H9 (cell line): ENCODE measurements at regions not wholly inside any gene's neighbourhood (a gene's known extent, or its start where the extent isn't known, plus 50 kb on each side); places are given as distances from the start of the nearest gene placed in this dataset.

Experiments
- DNase-seq: peaks from one replicate; pipeline ENCODE4 v3.0.0-alpha.2; 2017
- H2AFZ ChIP-seq: one replicate; pipeline ENCODE4 v1.6.1; 2013; ENCODE audit warnings: mild to moderate bottlenecking, low read length, control low read depth, moderate library complexity
- H2AK5ac ChIP-seq: 2 replicates; pipeline ENCODE4 v1.6.1; 2013; ENCODE audit warnings: low read length, control low read depth, mixed read lengths; ENCODE audit not compliant: insufficient read length
- H2BK120ac ChIP-seq: one replicate; pipeline ENCODE4 v1.6.1; 2013; ENCODE audit warnings: low read depth, mild to moderate bottlenecking, low read length, control low read depth, inconsistent platforms; ENCODE audit not compliant: poor library complexity, severe bottlenecking
- H2BK12ac ChIP-seq: 2 replicates; pipeline ENCODE4 v1.6.1; 2013; ENCODE audit warnings: low read length, control low read depth, mixed read lengths, low read depth; ENCODE audit not compliant: insufficient read length
- H2BK15ac ChIP-seq: 2 replicates; pipeline ENCODE4 v1.6.1; 2013; ENCODE audit warnings: low read depth, low read length, control low read depth
- H2BK20ac ChIP-seq: one replicate; pipeline ENCODE4 v1.6.1; 2013; ENCODE audit warnings: low read depth, mild to moderate bottlenecking, low read length, control low read depth, inconsistent platforms; ENCODE audit not compliant: poor library complexity, severe bottlenecking
- H2BK5ac ChIP-seq: 2 replicates; pipeline ENCODE4 v1.6.1; 2013; ENCODE audit warnings: low read length, control low read depth, mixed read lengths; ENCODE audit not compliant: insufficient read length
- H3K14ac ChIP-seq: 2 replicates; pipeline ENCODE4 v1.6.1; 2013; ENCODE audit warnings: low read length, control low read depth; ENCODE audit not compliant: insufficient read depth
- H3K18ac ChIP-seq: 2 replicates; pipeline ENCODE4 v1.6.1; 2013; ENCODE audit warnings: low read depth, mild to moderate bottlenecking, mixed read lengths, low read length, control low read depth; ENCODE audit not compliant: insufficient read length
- H3K23ac ChIP-seq: 2 replicates; pipeline ENCODE4 v1.6.1; 2013; ENCODE audit warnings: low read length, control low read depth, mixed read lengths, low read depth; ENCODE audit not compliant: insufficient read length
- H3K23me2 ChIP-seq: 2 replicates; pipeline ENCODE4 v1.6.1; 2013; ENCODE audit warnings: low read depth, mild to moderate bottlenecking, mixed read lengths, low read length, control low read depth; ENCODE audit not compliant: insufficient read length, poor library complexity, severe bottlenecking
- H3K27ac ChIP-seq: 2 replicates; pipeline ENCODE4 v1.5.1; 2013; ENCODE audit warnings: low read length, control low read depth, mixed read lengths, low read depth; ENCODE audit not compliant: insufficient read length
- H3K27me3 ChIP-seq: 2 replicates; pipeline ENCODE4 v1.6.1; 2013; ENCODE audit warnings: low read length, control low read depth, inconsistent platforms; ENCODE audit not compliant: insufficient read depth
- H3K4ac ChIP-seq: 2 replicates; pipeline ENCODE4 v1.6.1; 2013; ENCODE audit warnings: low read depth, mild to moderate bottlenecking, control low read depth, inconsistent platforms, low read length, moderate library complexity
- H3K4me1 ChIP-seq: 2 replicates; pipeline ENCODE4 v1.6.1; 2013; ENCODE audit warnings: low read length, control low read depth, inconsistent platforms; ENCODE audit not compliant: insufficient read depth
- H3K4me2 ChIP-seq: 2 replicates; pipeline ENCODE4 v1.6.1; 2013; ENCODE audit warnings: low read length, control low read depth, mixed read lengths; ENCODE audit not compliant: insufficient read length, insufficient read depth
- H3K56ac ChIP-seq: 2 replicates; pipeline ENCODE4 v1.6.1; 2013; ENCODE audit warnings: low read depth, mild to moderate bottlenecking, mixed read lengths, low read length, control low read depth; ENCODE audit not compliant: insufficient read length
- H3K79me1 ChIP-seq: 2 replicates; pipeline ENCODE4 v1.6.1; 2013; ENCODE audit warnings: low read depth, mild to moderate bottlenecking, moderate library complexity, low read length, control low read depth, inconsistent platforms; ENCODE audit not compliant: insufficient read depth, poor library complexity, severe bottlenecking
- H3K79me2 ChIP-seq: 2 replicates; pipeline ENCODE4 v1.6.1; 2013; ENCODE audit warnings: low read length, control low read depth, inconsistent platforms; ENCODE audit not compliant: insufficient read depth
- H3K9ac ChIP-seq: 2 replicates; pipeline ENCODE4 v1.6.1; 2013; ENCODE audit warnings: low read length, control low read depth, mixed read lengths; ENCODE audit not compliant: insufficient read length; ENCODE audit errors: extremely low read depth
- H3K9me3 ChIP-seq: one replicate; pipeline ENCODE4 v1.6.1; 2013; ENCODE audit warnings: low read depth, low read length, inconsistent platforms; ENCODE audit not compliant: control insufficient read depth
- H3T11ph ChIP-seq: one replicate; pipeline ENCODE4 v1.6.1; 2013; ENCODE audit warnings: mild to moderate bottlenecking, low read length, control low read depth, inconsistent platforms
- H4K20me1 ChIP-seq: one replicate; pipeline ENCODE4 v1.6.1; 2013; ENCODE audit not compliant: control insufficient read depth, insufficient read length, insufficient read depth
- H4K5ac ChIP-seq: 2 replicates; pipeline ENCODE4 v1.6.1; 2013; ENCODE audit warnings: low read depth, mild to moderate bottlenecking, mixed read lengths, low read length, control low read depth; ENCODE audit not compliant: insufficient read length
- H4K8ac ChIP-seq: replicated peaks from 2 replicates; pipeline ENCODE4 v1.6.1; 2013; ENCODE audit warnings: low read length, control low read depth, mixed read lengths, low read depth; ENCODE audit not compliant: insufficient read length
- H4K91ac ChIP-seq: 2 replicates; pipeline ENCODE4 v1.6.1; 2013; ENCODE audit warnings: low read depth, mild to moderate bottlenecking, moderate library complexity, mixed read lengths, low read length, control low read depth; ENCODE audit not compliant: insufficient read length
- H3K27ac Mint-ChIP-seq, 3 experiments: 2 replicates in 2 of 3; 3 replicates in 1 of 3; pipeline ENCODE4 v1.8.0; 2020 to 2021; ENCODE audit warnings: mixed read lengths in 3 of 3, mild to moderate bottlenecking in 1 of 3, moderate library complexity in 1 of 3
- H3K27me3 Mint-ChIP-seq: 2 replicates; pipeline ENCODE4 v1.8.0; 2021; ENCODE audit warnings: low read depth, mild to moderate bottlenecking, moderate library complexity, mixed read lengths
- H3K36me3 Mint-ChIP-seq, 3 experiments: 2 replicates in 2 of 3; 3 replicates in 1 of 3; pipeline ENCODE4 v1.8.0; 2020 to 2021; ENCODE audit warnings: low read depth in 3 of 3, mixed read lengths in 3 of 3; ENCODE audit not compliant: insufficient read depth in 1 of 3
- H3K4me1 Mint-ChIP-seq, 2 experiments: 2 replicates each; pipeline ENCODE4 v1.8.0; 2020; ENCODE audit warnings: mixed read lengths in 2 of 2
- H3K4me3 Mint-ChIP-seq, 2 experiments: 2 replicates in 1 of 2; 3 replicates in 1 of 2; pipeline ENCODE4 v1.8.0; 2020 to 2021; ENCODE audit warnings: mild to moderate bottlenecking in 2 of 2, mixed read lengths in 2 of 2, moderate library complexity in 1 of 2
- H3K9me3 Mint-ChIP-seq, 2 experiments: 2 replicates in 1 of 2; 3 replicates in 1 of 2; pipeline ENCODE4 v1.8.0; 2020; ENCODE audit warnings: mild to moderate bottlenecking in 2 of 2, mixed read lengths in 2 of 2, moderate library complexity in 1 of 2
- CTCF ChIP-seq: fragments of 200-600 bp; sonication (generic); conservative IDR thresholded peaks from 3 replicates; pipeline ENCODE4 v1.8.0; 2021; ENCODE audit warnings: antibody characterized with exemption, mild to moderate bottlenecking
- WGBS: extraction: QIAGEN DNeasy Blood & Tissue Kit; methylation state at CpG from one replicate; pipeline ENCODE4 v1.1.7; 2013; ENCODE audit warnings: missing lambda C conversion rate, low lambda C conversion rate, mixed read lengths; ENCODE audit not compliant: insufficient read length; ENCODE audit errors: extremely low coverage; 5-methylcytosine and 5-hydroxymethylcytosine counted together

GRCh38 chr7:52920977-52921376 lies 114.5 kb upstream of the POM121L12 start:
- no peaks in the 10 kb centered on the region for H3K9me3 ChIP-seq
- DNase-seq: no peak
- H3K27me3 ChIP-seq: no peaks in the 10 kb centered on the region
- WGBS: no CpG with 5 or more reads among the region's 3 CpGs
- no peak overlapping the region for H3K14ac ChIP-seq
- no peak overlapping the region for H3K27ac ChIP-seq
- no peak overlapping the region for H3K9ac ChIP-seq
- H3K4me3 Mint-ChIP-seq: no peak overlapping the region
- H2BK120ac ChIP-seq: no peak overlapping the region
- H3K18ac ChIP-seq: no peak overlapping the region
- H3K9me3 Mint-ChIP-seq: peaks cover 0 to 5% of the 10 kb centered on the region in 2 experiments; a peak in 4 of 5 replicates
- no peak overlapping the region for H3K4me2 ChIP-seq
- no peak overlapping the region for H2AFZ ChIP-seq
- no peaks in the 10 kb centered on the region for H3K36me3 Mint-ChIP-seq
- no peak overlapping the region for H3K23ac ChIP-seq
- no peaks in the 10 kb centered on the region for H3K79me1 ChIP-seq
- peak overlapping the region; percentile 26 for H2BK5ac ChIP-seq
- H2BK15ac ChIP-seq: no peak overlapping the region
- H2BK12ac ChIP-seq: no peak overlapping the region
- TF ChIP-seq CTCF: no peak
- no peak overlapping the region for H3K56ac ChIP-seq
- H4K8ac ChIP-seq: no peak overlapping the region
- no peaks in the 10 kb centered on the region for H3K4me1 ChIP-seq
- H3K27ac Mint-ChIP-seq: peak overlapping the region in 1 of 3 experiments; percentile 15; a peak in 1 of 7 replicates
- peaks cover 19 to 20% of the 10 kb centered on the region in 2 experiments for H3K4me1 Mint-ChIP-seq
- no peak overlapping the region for H4K91ac ChIP-seq
- no peaks in the 10 kb centered on the region for H4K20me1 ChIP-seq
- H3T11ph ChIP-seq: no peak overlapping the region
- no peak overlapping the region for H4K5ac ChIP-seq
- H3K4ac ChIP-seq: no peak overlapping the region
- H3K27me3 Mint-ChIP-seq: no peaks in the 10 kb centered on the region
- no peak overlapping the region for H2AK5ac ChIP-seq
- H2BK20ac ChIP-seq: no peak overlapping the region
- no peaks in the 10 kb centered on the region for H3K23me2 ChIP-seq
- no peaks in the 10 kb centered on the region for H3K79me2 ChIP-seq
